Fibroblast of the aortic adventitia (primary cell): ENCODE measurements at regions not wholly inside any gene's neighbourhood (a gene's known extent, or its start where the extent isn't known, plus 50 kb on each side); places are given as distances from the start of the nearest gene placed in this dataset.

Experiments used
- DNase-seq: peaks from one replicate; pipeline ENCODE4 v3.0.0-alpha.2; 2010; ENCODE audit warnings: low read depth
- H3K4me3 ChIP-seq: 2 replicates; pipeline ENCODE4 v1.5.1; 2011; ENCODE audit warnings: low read depth, mild to moderate bottlenecking, control low read depth, low read length, moderate library complexity
- CTCF ChIP-seq: IDR thresholded peaks from 2 replicates; pipeline ENCODE4 v1.5.1; 2011; ENCODE audit warnings: mild to moderate bottlenecking, low read length, control low read depth, inconsistent platforms; ENCODE audit not compliant: insufficient read depth

- DNase-seq: no peak
- TF ChIP-seq CTCF: no peak
Measured at GRCh38 chr6:18861204-18861603, 474.1 kb downstream of the RNF144B start.

GRCh38 chr6:18883268-18883667 lies 496.1 kb downstream of the RNF144B start:
- H3K4me3 ChIP-seq: no peak overlapping the region
- no peak for TF ChIP-seq CTCF
- no peak for DNase-seq

More at GRCh38 chr6:18861204-18861603, 474.1 kb downstream of the RNF144B start:
- H3K4me3 ChIP-seq: no peak overlapping the region

GRCh38 chr6:18883851-18884250 lies 496.7 kb downstream of the RNF144B start:
- no peak overlapping the region for H3K4me3 ChIP-seq
- no peak for DNase-seq
- no peak for TF ChIP-seq CTCF

- DNase-seq: no peak
- H3K4me3 ChIP-seq: no peak overlapping the region
Measured at GRCh38 chr6:18893540-18894269, 506.6 kb downstream of the RNF144B start.

GRCh38 chr6:18897350-18897749 lies 510.2 kb downstream of the RNF144B start:
- no peak overlapping the region for H3K4me3 ChIP-seq
- no peak for DNase-seq
- TF ChIP-seq CTCF: no peak

More at GRCh38 chr6:18893540-18894269, 506.6 kb downstream of the RNF144B start:
- no peak for TF ChIP-seq CTCF

- no peak for DNase-seq
- no peak overlapping the region for H3K4me3 ChIP-seq
- no peak for TF ChIP-seq CTCF
Measured at GRCh38 chr6:18904681-18905080, 517.5 kb downstream of the RNF144B start.

- no peak overlapping the region for H3K4me3 ChIP-seq
- no peak for DNase-seq
- no peak for TF ChIP-seq CTCF
Measured at GRCh38 chr6:18920701-18921100, 533.6 kb downstream of the RNF144B start.
